ENCODE measurements at regions not wholly inside any gene's neighbourhood (a gene's known extent, or its start where the extent isn't known, plus 50 kb on each side); places are given as distances from the start of the nearest gene placed in this dataset.

- DNase-seq (ENCODE audit: low read depth, low spot score), result no peak
- Histone ChIP-seq H3K4me3 (ENCODE audit: insufficient read length, low read depth) (no peak overlapping the region), H3K9ac (ENCODE audit: insufficient read length, low read depth) (no peak overlapping the region), H3K27me3 (ENCODE audit: insufficient read depth, insufficient read length) (no peaks in the 10 kb centered on the region), H3K4me1 (ENCODE audit: insufficient read depth, insufficient read length) (no peaks in the 10 kb centered on the region), H3K36me3 (ENCODE audit: insufficient read depth, insufficient read length, low read length) (no peaks in the 10 kb centered on the region), H3K9me3 (ENCODE audit: insufficient read depth, low read length) (no peaks in the 10 kb centered on the region)
- TF ChIP-seq YY1 (IDR thresholded peaks at IDR 0.05; ENCODE audit: insufficient read depth, insufficient read length), result no peak
- TF ChIP-seq SUZ12 (IDR thresholded peaks at IDR 0.05; ENCODE audit: extremely low read depth, insufficient read depth, insufficient read length), result no peak
- no peak for TF ChIP-seq ZNF274 (IDR thresholded peaks at IDR 0.05; ENCODE audit: low read depth, low read length)
These were observed 984.7 kb upstream of the PCDH9 start for GRCh38 chr13:68214691-68215415.

GRCh38 chr13:68199271-68199670, 969.1 kb upstream of the PCDH9 start:
- DNase-seq (ENCODE audit: low read depth, low spot score), result no peak
- Histone ChIP-seq H3K4me1 (ENCODE audit: insufficient read depth, insufficient read length) (no peaks in the 10 kb centered on the region), H3K27me3 (ENCODE audit: insufficient read depth, insufficient read length) (no peaks in the 10 kb centered on the region), H3K9ac (ENCODE audit: insufficient read length, low read depth) (no peak overlapping the region), H3K4me3 (ENCODE audit: insufficient read length, low read depth) (no peak overlapping the region), H3K9me3 (ENCODE audit: insufficient read depth, low read length) (no peaks in the 10 kb centered on the region), H3K36me3 (ENCODE audit: insufficient read depth, insufficient read length, low read length) (no peaks in the 10 kb centered on the region)
- no peak for TF ChIP-seq SUZ12 (IDR thresholded peaks at IDR 0.05; ENCODE audit: extremely low read depth, insufficient read depth, insufficient read length)
- TF ChIP-seq ZNF274 (IDR thresholded peaks at IDR 0.05; ENCODE audit: low read depth, low read length), result no peak
- TF ChIP-seq YY1 (IDR thresholded peaks at IDR 0.05; ENCODE audit: insufficient read depth, insufficient read length), result no peak

GRCh38 chr13:68190818-68191217, 960.7 kb upstream of the PCDH9 start:
- H3K4me1 ChIP-seq (ENCODE audit: insufficient read depth, insufficient read length), result no peaks in the 10 kb centered on the region
- no peak for TF ChIP-seq YY1 (IDR thresholded peaks at IDR 0.05; ENCODE audit: insufficient read depth, insufficient read length)
- TF ChIP-seq ZNF274 (IDR thresholded peaks at IDR 0.05; ENCODE audit: low read depth, low read length), result no peak
- no peak for TF ChIP-seq SUZ12 (IDR thresholded peaks at IDR 0.05; ENCODE audit: extremely low read depth, insufficient read depth, insufficient read length)
- no peaks in the 10 kb centered on the region for H3K36me3 ChIP-seq (ENCODE audit: insufficient read depth, insufficient read length, low read length)
- H3K9me3 ChIP-seq (ENCODE audit: insufficient read depth, low read length), result no peaks in the 10 kb centered on the region
- H3K27me3 ChIP-seq (ENCODE audit: insufficient read depth, insufficient read length), result no peaks in the 10 kb centered on the region
- H3K4me3 ChIP-seq (ENCODE audit: insufficient read length, low read depth), result no peak overlapping the region
- DNase-seq (ENCODE audit: low read depth, low spot score), result no peak
- no peak overlapping the region for H3K9ac ChIP-seq (ENCODE audit: insufficient read length, low read depth)

GRCh38 chr13:68185444-68186141, 955.5 kb upstream of the PCDH9 start:
- Histone ChIP-seq H3K36me3 (ENCODE audit: insufficient read depth, insufficient read length, low read length) (no peaks in the 10 kb centered on the region), H3K9ac (ENCODE audit: insufficient read length, low read depth) (no peak overlapping the region), H3K4me3 (ENCODE audit: insufficient read length, low read depth) (no peak overlapping the region), H3K4me1 (ENCODE audit: insufficient read depth, insufficient read length) (no peaks in the 10 kb centered on the region), H3K27me3 (ENCODE audit: insufficient read depth, insufficient read length) (no peaks in the 10 kb centered on the region), H3K9me3 (ENCODE audit: insufficient read depth, low read length) (no peaks in the 10 kb centered on the region)
- no peak for DNase-seq (ENCODE audit: low read depth, low spot score)
- TF ChIP-seq ZNF274 (IDR thresholded peaks at IDR 0.05; ENCODE audit: low read depth, low read length) (no peak), SUZ12 (IDR thresholded peaks at IDR 0.05; ENCODE audit: extremely low read depth, insufficient read depth, insufficient read length) (no peak), YY1 (IDR thresholded peaks at IDR 0.05; ENCODE audit: insufficient read depth, insufficient read length) (no peak)

GRCh38 chr13:68176475-68176874, 946.3 kb upstream of the PCDH9 start:
- no peak for TF ChIP-seq ZNF274 (IDR thresholded peaks at IDR 0.05; ENCODE audit: low read depth, low read length)
- TF ChIP-seq YY1 (IDR thresholded peaks at IDR 0.05; ENCODE audit: insufficient read depth, insufficient read length), result no peak
- TF ChIP-seq SUZ12 (IDR thresholded peaks at IDR 0.05; ENCODE audit: extremely low read depth, insufficient read depth, insufficient read length), result no peak
- H3K4me3 ChIP-seq (ENCODE audit: insufficient read length, low read depth), result no peak overlapping the region
- H3K36me3 ChIP-seq (ENCODE audit: insufficient read depth, insufficient read length, low read length), result no peaks in the 10 kb centered on the region
- H3K9ac ChIP-seq (ENCODE audit: insufficient read length, low read depth), result no peak overlapping the region
- DNase-seq (ENCODE audit: low read depth, low spot score), result no peak
- no peaks in the 10 kb centered on the region for H3K27me3 ChIP-seq (ENCODE audit: insufficient read depth, insufficient read length)
- H3K4me1 ChIP-seq (ENCODE audit: insufficient read depth, insufficient read length), result no peaks in the 10 kb centered on the region
- no peaks in the 10 kb centered on the region for H3K9me3 ChIP-seq (ENCODE audit: insufficient read depth, low read length)

- no peak for TF ChIP-seq ZNF274 (IDR thresholded peaks at IDR 0.05; ENCODE audit: low read depth, low read length)
- no peak for TF ChIP-seq SUZ12 (IDR thresholded peaks at IDR 0.05; ENCODE audit: extremely low read depth, insufficient read depth, insufficient read length)
- TF ChIP-seq YY1 (IDR thresholded peaks at IDR 0.05; ENCODE audit: insufficient read depth, insufficient read length), result no peak
- Histone ChIP-seq H3K27me3 (ENCODE audit: insufficient read depth, insufficient read length) (no peaks in the 10 kb centered on the region), H3K4me3 (ENCODE audit: insufficient read length, low read depth) (no peak overlapping the region), H3K36me3 (ENCODE audit: insufficient read depth, insufficient read length, low read length) (no peaks in the 10 kb centered on the region), H3K9me3 (ENCODE audit: insufficient read depth, low read length) (no peaks in the 10 kb centered on the region), H3K4me1 (ENCODE audit: insufficient read depth, insufficient read length) (no peaks in the 10 kb centered on the region), H3K9ac (ENCODE audit: insufficient read length, low read depth) (no peak overlapping the region)
- DNase-seq (ENCODE audit: low read depth, low spot score), result no peak
These were observed 944.8 kb upstream of the PCDH9 start for GRCh38 chr13:68174893-68175292.

- no peak overlapping the region for H3K4me3 ChIP-seq (ENCODE audit: insufficient read length, low read depth)
- no peaks in the 10 kb centered on the region for H3K27me3 ChIP-seq (ENCODE audit: insufficient read depth, insufficient read length)
- TF ChIP-seq YY1 (IDR thresholded peaks at IDR 0.05; ENCODE audit: insufficient read depth, insufficient read length) (no peak), ZNF274 (IDR thresholded peaks at IDR 0.05; ENCODE audit: low read depth, low read length) (no peak), SUZ12 (IDR thresholded peaks at IDR 0.05; ENCODE audit: extremely low read depth, insufficient read depth, insufficient read length) (no peak)
- H3K36me3 ChIP-seq (ENCODE audit: insufficient read depth, insufficient read length, low read length), result no peaks in the 10 kb centered on the region
- no peak overlapping the region for H3K9ac ChIP-seq (ENCODE audit: insufficient read length, low read depth)
- H3K9me3 ChIP-seq (ENCODE audit: insufficient read depth, low read length), result no peaks in the 10 kb centered on the region
- no peaks in the 10 kb centered on the region for H3K4me1 ChIP-seq (ENCODE audit: insufficient read depth, insufficient read length)
- DNase-seq (ENCODE audit: low read depth, low spot score), result no peak
These were observed 943.0 kb upstream of the PCDH9 start for GRCh38 chr13:68173111-68173510.
